ENCODE measurements at regions not wholly inside any gene's neighbourhood (a gene's known extent, or its start where the extent isn't known, plus 50 kb on each side); places are given as distances from the start of the nearest gene placed in this dataset.

GRCh38 chr18:37668971-37669747 is 103.6 kb upstream of the CELF4 start:
- no peaks in the 10 kb centered on the region for H3K9me3 ChIP-seq
- H3K36me3 ChIP-seq = no peaks in the 10 kb centered on the region
- no peak for DNase-seq
- WGBS, 2 donors (ENCODE audit: low coverage in 1 of 2) = 47 to 65% methylated on average over 2 to 15 of the region's 15 CpGs
- no peaks in the 10 kb centered on the region for H3K4me1 ChIP-seq
- TF ChIP-seq POLR2A (IDR thresholded peaks at IDR 0.05) = no peak
- TF ChIP-seq POLR2AphosphoS5 (IDR thresholded peaks at IDR 0.05) = no peak
- H3K27ac ChIP-seq = no peak overlapping the region
- H3K27me3 ChIP-seq = no peaks in the 10 kb centered on the region
- no peak overlapping the region for H3K4me3 ChIP-seq
- intact Hi-C loops (cut with DNase I; ENCODE audit: low total_unique reads) = no loop called here
- in situ Hi-C loops (cut with MboI; ENCODE audit: low pct_ligation_motif_present in 1 of 4, low pct_unique_long_range_greater_than_20kb in 1 of 4, low sequenced_read_pairs in 3 of 4) = no loop called here

GRCh38 chr18:37667836-37668235 is 102.2 kb upstream of the CELF4 start:
- TF ChIP-seq EP300 (IDR thresholded peaks at IDR 0.05; ENCODE audit: low read depth) (no peak), POLR2A (IDR thresholded peaks at IDR 0.05) (no peak), POLR2AphosphoS5 (IDR thresholded peaks at IDR 0.05) (no peak), CTCF (IDR thresholded peaks at IDR 0.05) (no peak)

GRCh38 chr18:37666991-37667390 is 101.4 kb upstream of the CELF4 start:
- in situ Hi-C loops (cut with MboI; ENCODE audit: low pct_ligation_motif_present in 1 of 4, low pct_unique_long_range_greater_than_20kb in 1 of 4, low sequenced_read_pairs in 3 of 4) = no loop called here
- Histone ChIP-seq H3K27ac (no peak overlapping the region), H3K4me3 (no peak overlapping the region), H3K4me1 (no peaks in the 10 kb centered on the region), H3K9me3 (no peaks in the 10 kb centered on the region), H3K36me3 (no peaks in the 10 kb centered on the region), H3K27me3 (no peaks in the 10 kb centered on the region)
- TF ChIP-seq POLR2A (IDR thresholded peaks at IDR 0.05) (no peak), EP300 (IDR thresholded peaks at IDR 0.05; ENCODE audit: low read depth) (no peak), POLR2AphosphoS5 (IDR thresholded peaks at IDR 0.05) (no peak), CTCF (IDR thresholded peaks at IDR 0.05) (no peak)
- 30% methylated on average over 1 of the region's 1 CpG; no CpG with 5 or more reads in 1 of the 2 donors for WGBS, 2 donors (ENCODE audit: low coverage in 1 of 2)
- no peak for DNase-seq
- intact Hi-C loops (cut with DNase I; ENCODE audit: low total_unique reads) = no loop called here

More at GRCh38 chr18:37667836-37668235, 102.2 kb upstream of the CELF4 start:
- no peaks in the 10 kb centered on the region for H3K36me3 ChIP-seq
- no peaks in the 10 kb centered on the region for H3K4me1 ChIP-seq
- H3K27me3 ChIP-seq = no peaks in the 10 kb centered on the region
- no peaks in the 10 kb centered on the region for H3K9me3 ChIP-seq
- 73% methylated on average over 1 of the region's 1 CpG; no CpG with 5 or more reads in 1 of the 2 donors for WGBS, 2 donors (ENCODE audit: low coverage in 1 of 2)
- no peak for DNase-seq
- intact Hi-C loops (cut with DNase I; ENCODE audit: low total_unique reads) (no loop called here), in situ Hi-C loops (cut with MboI; ENCODE audit: low pct_ligation_motif_present in 1 of 4, low pct_unique_long_range_greater_than_20kb in 1 of 4, low sequenced_read_pairs in 3 of 4) (no loop called here)
- no peak overlapping the region for H3K4me3 ChIP-seq
- H3K27ac ChIP-seq = no peak overlapping the region

GRCh38 chr18:37666451-37666850 is 100.9 kb upstream of the CELF4 start:
- TF ChIP-seq POLR2A (IDR thresholded peaks at IDR 0.05) (no peak), EP300 (IDR thresholded peaks at IDR 0.05; ENCODE audit: low read depth) (no peak), POLR2AphosphoS5 (IDR thresholded peaks at IDR 0.05) (no peak), CTCF (IDR thresholded peaks at IDR 0.05) (no peak)
- Histone ChIP-seq H3K4me3 (no peak overlapping the region), H3K27me3 (no peaks in the 10 kb centered on the region), H3K27ac (no peak overlapping the region), H3K36me3 (no peaks in the 10 kb centered on the region), H3K9me3 (no peaks in the 10 kb centered on the region), H3K4me1 (no peaks in the 10 kb centered on the region)
- intact Hi-C loops (cut with DNase I; ENCODE audit: low total_unique reads) = no loop called here
- in situ Hi-C loops (cut with MboI; ENCODE audit: low pct_ligation_motif_present in 1 of 4, low pct_unique_long_range_greater_than_20kb in 1 of 4, low sequenced_read_pairs in 3 of 4) = no loop called here
- 79% methylated on average over 2 of the region's 2 CpGs; no CpG with 5 or more reads in 1 of the 2 donors for WGBS, 2 donors (ENCODE audit: low coverage in 1 of 2)
- DNase-seq = no peak
